Anterior cingulate cortex (tissue), 58 donors: ENCODE measurements at regions not wholly inside any gene's neighbourhood (a gene's known extent, or its start where the extent isn't known, plus 50 kb on each side); places are given as distances from the start of the nearest gene placed in this dataset.
A peak's percentile ranks its signal among the peaks of the same experiment; 100 is the strongest.

Experiments
- DNase-seq, 58 donors: peaks; one replicate each; lab custom pipeline; 2025; lab: John Stamatoyannopoulos, UW

DNA sequence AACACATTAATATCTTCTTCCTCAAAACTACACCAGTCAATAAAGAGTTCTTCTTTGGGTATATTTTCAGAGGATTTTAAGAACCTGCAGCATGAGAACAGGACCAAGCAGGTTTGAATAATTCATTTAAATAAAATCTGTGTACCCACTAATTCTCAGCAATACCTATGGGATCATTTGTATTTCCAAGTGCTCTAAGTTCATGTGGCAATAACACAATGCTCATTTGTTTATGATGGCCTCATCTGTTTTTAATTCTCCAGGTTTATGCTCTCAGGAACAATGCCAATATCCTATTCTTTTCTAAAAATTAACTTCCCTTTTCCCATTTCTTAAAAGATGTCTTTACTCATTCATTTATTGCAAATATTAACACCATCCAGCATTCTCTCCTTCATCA lies 264.7 kb downstream of the METTL4 start:
- no peak for DNase-seq

DNA sequence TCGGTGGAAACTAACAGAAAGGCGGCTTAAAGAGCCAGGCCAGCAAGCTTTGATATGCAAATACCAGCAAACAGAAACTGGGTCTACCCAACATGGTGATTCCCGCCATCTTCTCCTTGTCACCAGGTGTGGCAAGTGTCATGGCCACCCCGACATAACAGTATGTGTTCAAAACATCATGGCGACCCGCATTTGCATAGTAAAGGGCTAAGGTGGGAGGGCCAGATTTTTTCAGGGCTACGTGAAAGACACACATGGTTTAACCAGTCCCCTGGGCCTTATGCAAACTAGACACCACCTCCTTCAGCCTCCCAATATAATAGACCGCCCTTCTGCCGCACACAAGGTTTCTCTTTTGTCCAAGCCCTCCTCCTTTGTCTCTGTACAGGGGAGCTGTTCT lies 260.4 kb downstream of the METTL4 start:
- DNase-seq, result no peak

DNA sequence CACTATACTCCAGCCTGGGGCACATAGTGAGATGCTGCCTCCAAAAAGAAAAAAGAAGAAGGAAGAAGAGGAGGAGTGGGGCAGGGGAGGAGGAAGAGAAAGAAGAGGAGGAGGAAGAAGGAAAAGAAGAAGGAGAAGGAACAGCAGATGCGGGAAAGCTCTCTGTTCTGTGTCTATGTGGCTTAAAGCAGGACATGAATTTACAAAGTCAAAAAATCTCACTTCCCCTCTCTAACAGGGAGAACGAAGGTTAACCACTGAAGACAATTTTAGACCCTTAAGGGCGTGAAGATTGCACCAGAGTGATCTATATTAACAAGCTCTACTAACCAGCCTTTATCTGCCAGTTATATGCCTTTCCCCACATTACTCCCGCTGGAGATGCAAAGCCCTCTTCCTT lies 258.9 kb downstream of the METTL4 start:
- no peak for DNase-seq

DNA sequence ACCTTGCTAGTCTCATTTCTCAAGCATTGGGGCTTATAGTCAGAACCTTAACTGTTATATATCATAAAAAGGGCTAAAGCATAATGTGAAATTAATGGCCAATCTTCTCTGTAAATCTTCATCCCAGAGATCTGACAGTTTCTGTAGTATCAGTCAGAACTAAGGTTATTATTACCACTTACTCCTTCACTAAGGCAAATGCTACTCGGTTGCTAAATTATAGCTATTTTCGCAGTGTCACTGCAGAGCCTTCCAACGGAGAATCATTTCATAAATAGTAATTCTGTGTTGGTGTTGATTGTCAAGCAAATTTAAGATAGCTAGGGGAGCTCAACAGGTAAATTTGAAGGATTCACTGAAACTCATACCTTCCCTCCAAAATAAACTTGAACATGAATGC lies 258.0 kb downstream of the METTL4 start:
- DNase-seq, result no peak

DNA sequence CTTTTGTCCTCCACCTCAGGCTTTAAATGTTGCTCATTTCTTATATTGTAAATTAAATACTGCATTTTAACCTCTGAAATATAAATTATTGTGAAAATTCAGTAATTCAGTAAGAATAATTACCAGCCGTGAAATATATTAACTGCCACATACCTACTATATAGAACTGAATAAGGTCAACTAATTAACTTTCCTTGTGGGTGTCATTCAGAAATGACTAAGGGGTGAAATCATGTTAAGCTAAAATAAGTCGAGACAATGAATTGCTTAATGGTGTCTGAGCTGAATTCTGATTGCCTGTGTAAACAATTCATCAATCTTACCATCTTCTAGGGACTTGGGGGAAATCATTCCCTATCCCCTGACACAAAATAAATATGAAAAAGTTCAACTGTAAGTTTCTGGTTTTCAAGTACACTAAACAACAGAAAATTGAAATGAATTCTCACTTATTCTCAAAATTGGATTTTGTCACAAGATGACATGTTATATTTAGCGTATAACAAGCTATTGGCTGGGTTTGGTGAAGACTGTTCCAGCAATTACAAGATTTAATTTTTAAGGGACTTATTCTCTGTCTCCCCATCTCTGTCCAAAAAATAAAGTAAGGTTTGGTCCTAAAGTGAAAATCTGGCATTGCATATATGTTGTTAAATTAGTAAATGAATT lies 255.1 kb downstream of the METTL4 start:
- no peak for DNase-seq

DNA sequence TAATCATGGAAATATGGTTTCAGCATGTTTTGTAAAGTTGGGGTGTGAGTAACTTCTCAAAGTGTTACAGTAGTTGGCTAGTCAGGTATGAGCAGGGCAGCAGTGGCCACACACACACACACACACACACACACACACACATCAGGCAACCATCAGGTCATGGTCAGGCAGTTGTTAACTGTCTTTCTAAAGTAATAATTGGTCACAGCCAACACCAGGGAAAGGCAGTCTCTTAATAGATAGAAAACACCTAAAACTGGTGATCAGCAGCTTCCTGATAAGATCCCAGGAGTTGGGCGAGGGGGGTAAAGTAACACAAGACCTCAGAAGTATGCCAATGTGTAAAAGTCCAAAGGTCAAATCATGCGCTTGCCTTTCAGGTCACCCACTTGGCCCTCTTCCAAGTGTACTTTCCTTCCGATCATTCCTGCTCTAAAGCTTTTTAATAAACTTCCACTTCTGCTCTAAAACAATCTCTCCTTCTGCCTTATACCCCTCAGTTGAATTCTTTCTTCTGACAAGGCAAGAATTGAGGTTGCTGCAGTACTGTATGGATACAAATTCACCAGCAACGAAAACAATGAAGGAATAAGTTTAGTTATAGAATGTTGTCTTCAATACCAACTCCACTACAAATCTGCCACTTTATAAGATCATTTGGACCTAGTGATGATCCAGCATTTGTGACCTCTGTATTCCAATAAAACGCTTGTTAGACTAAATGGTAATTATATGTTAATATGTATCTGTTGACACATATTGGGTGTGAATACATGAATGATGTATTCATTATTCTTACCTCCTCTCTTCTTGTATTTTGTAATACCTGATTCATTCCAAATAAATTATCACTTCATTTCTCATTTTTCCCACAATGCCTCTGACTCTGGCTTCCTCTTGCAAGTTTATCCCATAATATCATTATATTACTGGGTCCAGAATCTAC lies 254.3 kb downstream of the METTL4 start:
- no peak for DNase-seq

DNA sequence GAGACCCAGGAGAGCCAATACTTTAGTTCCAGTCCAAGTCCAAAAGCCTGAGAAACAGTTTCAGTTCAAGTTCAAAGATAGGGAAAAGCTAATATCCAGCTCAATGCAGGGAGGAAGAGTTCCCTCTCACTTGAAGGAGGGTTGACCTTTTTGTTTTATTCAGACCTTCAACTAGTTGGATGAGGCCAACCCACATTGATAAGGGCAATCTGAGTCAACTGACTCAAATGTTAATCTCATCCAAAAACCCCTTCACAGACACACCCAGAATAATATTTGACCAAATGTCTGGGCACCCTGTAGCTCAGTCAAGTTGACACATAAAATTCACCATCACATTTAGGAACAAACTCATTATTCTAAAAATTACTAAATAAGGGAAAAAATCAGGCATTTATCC lies 246.8 kb downstream of the METTL4 start:
- DNase-seq, result no peak

DNA sequence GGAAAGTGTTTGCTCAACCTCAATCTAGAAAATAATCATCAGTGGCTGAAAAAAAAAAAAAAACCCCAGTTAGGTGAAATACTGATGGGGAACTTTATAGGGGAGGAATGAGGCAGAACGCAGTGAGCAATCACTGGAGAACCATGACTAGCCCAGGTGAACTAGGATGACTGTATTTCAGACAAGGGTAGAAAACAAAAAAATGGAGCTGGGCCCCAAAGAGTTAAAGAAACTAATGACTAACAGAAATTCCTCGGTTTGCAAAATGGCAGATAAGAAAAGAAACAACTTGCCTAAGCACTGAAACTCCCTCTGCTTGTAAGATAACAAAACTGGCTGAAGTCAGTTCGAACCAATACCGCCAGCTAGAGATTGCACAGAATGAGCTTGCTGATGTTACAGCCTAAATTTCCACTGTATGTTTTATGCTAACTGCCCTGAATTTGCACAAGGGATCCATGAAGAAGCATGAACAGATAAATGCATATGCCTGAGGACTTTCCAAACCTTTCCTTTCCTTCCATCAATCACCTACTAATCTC lies 245.9 kb downstream of the METTL4 start:
- no peak for DNase-seq

DNA sequence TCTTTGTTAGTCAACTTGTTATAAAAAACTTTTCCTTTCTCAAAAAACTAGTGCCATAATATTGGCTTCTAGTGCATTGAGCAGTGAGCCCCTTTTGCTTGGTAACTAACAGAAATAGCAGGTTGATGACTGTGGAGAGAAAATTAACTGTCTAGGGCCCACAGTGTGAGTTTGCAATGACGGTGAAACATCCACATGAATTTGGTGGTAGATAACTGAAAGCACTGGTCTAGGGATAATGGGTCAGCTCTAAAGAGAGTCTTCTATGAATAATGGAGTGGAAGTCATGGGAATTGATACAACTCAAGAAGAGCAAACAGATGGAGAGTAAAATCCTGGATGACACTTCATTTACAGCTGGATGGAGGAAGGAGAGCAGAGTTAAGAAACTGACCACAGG lies 245.4 kb downstream of the METTL4 start:
- DNase-seq, result no peak

DNA sequence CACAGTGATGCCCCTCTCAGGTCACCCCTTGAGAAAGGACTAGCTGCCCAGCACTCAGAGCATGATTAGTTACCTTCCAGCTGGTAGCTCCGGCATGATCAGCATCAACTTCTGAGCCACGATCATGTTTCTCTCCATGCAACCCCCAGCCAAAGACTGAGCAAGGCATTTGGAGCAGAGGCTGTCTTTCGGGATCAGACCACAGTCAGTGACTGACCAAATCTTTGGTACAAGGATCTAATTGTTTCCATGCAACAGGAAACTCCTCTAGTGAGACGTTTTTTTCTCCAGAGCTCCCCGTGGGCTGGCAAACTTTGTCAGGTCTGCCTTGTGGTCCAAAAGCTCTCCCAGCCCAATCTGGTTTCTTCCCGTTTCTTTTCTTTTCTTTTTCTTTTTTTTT lies 244.3 kb downstream of the METTL4 start:
- DNase-seq, result no peak

DNA sequence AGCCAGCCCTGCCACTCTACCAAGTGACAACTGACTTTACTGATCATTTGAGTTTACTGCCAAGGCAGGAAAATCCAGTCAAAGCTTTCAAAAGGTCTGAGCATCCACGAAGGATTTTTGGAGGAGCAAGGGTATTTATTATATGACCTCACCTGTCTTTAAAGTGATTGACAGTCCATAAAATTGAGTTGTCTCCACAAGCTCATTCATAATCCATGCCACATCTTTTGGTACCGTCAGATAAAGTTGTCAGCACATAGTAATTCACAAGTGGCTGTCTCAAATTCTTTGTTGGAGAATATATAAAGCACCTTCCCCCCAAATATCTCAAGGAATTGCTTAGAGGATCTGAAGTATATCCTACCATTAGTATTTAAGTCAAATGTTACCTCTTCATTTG lies 240.5 kb downstream of the METTL4 start:
- no peak for DNase-seq

DNA sequence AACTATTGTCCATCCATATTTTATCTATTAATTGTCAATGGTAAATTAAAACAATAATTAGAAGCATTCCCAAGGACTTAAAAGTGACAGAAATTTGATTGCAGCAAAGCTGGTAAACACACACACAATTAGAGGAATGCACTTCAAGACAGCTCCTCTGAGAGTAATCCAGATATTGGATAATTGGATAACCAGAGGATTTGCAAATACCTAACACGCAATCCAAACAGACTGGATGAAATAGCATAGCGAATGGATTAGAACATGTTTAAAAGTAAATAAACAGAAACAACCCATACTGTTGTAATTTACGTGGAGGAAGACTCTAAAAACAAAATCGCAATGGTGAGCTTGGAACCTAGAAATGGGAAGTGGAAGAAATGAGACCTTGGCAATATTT lies 239.8 kb downstream of the METTL4 start:
- DNase-seq, result no peak

DNA sequence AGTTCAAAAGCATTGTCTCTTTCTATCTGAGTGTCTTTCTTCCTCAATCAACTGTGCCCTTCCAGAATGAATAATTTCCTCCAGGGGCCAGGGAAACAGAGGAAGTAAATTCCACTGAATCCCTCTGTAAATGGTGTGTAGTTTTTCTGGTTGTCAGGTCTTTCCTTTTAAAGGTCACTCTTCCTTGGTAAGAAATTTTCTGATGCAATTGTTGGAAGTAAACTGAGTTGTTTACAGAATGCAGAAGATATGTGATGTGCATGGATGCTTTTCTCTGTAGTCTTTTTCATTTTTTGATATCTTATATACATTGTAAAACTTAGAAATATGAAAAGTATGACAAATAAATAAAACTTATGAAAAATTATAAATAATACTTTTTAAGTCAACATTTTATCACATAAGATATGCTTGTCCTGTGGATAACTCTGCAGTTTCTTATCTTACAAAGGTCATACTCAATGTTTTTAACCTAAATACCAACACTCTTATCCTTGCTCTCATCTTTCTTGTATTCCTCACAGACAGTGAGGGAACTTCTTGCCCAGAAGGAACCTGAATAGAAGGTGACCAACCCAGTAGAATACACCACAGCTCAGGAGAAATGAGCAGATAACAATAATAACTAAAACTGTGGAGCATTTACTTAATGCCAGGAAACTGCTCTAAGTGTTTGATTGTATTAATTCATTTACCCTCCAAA lies 234.5 kb downstream of the METTL4 start:
- DNase-seq, result no peak

DNA sequence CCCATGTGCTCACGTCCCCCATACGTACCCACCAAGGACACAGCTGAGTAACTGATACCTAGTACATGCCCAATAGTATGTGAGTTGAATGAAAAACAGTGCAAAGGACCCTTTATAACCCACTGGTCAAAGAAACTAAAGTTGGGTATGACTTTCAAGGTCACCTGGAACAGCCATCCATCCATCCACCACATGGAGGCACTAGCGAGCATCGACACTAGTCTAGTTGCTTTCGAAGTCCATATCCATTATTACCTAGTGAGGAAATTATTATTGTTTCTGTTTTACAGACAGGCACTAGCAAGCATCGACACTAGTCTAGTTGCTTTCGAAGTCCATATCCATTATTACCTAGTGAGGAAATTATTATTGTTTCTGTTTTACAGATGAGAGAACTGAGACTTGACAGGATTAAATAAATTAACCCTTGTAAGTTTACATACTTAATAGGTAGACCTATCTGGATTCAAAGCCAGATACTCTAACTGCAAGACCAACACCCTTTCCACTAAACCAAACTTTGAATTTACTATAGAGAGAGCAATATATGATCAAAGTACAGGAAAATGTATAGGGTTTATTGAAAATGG lies 233.7 kb downstream of the METTL4 start:
- DNase-seq, result peak in 1 of 58 donors; percentile 7

DNA sequence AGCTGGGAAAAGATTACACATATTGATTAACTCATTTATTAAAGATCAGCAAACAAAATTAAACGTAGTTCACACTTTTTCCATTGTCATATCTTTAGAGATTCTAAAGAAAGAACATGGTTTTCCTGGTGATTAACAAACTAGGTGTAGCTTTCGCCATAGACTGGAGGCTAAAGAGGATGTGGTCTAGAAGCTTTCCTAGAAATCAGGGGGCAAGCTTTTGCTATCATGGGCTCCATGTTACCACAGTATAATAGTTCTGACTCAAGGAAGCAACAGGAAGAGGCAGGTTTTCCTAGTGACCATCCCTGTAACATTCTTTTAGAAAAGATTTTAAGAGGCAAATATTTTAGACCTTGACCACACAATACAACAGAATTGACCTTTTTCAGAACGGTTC lies 232.7 kb downstream of the METTL4 start:
- no peak for DNase-seq

DNA sequence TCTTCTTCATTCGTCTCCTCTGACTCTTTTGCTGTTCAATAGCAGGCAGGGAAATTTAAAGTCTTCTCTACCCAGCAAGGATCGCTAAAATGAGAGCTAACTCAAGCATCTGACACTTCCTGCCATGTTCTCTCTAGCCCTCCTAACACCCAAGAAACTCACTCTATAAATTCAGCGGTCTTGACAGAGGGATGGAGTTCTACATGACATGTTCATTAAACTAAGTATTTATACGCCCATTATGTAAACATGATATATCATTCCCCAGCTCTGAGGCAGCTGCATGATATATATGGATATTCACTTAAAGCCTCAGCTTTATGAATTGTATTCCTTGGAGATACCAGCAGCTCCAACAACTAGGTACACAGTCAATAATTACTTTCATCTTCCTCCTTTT lies 231.0 kb downstream of the METTL4 start:
- DNase-seq, result no peak

DNA sequence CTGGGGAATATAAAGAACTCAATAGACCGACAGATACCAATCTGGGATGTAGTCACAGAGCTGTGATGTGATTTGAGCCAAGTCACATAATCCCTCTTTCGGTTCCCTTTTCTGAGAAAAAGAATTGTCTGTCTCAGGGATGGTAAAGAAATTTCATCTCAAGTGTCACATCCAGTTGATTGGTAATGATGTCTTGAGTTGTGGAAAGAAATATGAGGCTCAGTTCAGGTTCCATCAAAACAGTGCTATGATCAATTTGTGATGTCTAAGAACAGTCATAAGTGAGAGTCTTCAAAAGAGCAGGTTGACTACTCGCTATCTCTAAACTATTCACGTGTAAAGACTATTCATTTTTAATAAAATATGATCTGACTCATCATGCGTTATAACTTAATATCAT lies 223.3 kb downstream of the METTL4 start:
- DNase-seq, result no peak

DNA sequence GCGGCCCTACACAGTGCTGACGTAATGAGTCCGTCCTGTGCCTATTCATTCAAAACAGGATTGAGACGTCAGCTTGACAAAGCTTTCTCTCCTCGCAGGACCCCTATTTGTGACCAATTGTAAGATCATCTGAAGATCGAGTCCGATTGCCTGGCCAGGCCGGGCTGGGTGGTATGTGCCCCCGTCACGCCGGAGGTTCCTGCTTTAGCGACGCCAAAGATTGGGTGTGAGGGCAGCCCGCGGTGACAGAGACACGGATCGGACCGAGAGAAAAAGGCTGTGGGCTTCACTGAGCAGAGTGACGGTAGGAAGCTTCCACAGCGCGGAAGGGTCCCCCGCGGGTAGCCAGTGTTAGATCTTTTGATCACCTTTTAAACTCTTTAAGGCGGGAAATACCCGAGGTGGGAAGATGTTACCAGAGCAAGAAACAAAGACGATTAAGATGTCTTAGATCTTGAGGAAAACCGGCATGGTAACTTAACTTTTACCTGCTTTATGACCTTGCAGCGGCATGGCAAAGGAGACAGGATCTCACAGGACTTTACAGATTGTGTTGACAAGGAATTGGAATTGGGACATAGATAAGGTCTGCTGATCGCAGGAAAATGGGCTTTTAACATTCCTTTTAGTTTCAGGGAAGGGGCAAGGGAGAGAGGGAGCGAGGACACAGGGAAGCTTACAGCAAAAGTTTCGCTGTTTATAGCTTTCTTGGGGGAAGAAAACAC lies 220.0 kb downstream of the METTL4 start:
- DNase-seq, result no peak

DNA sequence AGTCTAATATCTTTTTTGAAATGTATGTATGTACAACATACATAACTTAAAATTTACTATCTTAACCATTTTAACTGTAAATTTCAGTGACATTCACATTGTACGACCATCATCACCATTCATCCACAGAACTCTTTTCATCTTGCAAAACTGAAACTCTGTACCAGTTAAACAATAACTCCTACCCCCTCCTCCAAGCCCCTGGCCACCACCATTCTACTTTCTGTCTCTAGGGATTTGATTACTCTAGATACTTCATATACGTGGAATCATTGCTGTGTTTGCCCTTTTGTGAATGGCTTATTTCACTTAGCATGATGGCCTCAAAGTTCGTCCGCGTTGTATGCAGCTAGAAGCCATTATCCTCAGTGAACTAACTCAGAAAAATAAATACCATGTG lies 217.0 kb downstream of the METTL4 start:
- no peak for DNase-seq

DNA sequence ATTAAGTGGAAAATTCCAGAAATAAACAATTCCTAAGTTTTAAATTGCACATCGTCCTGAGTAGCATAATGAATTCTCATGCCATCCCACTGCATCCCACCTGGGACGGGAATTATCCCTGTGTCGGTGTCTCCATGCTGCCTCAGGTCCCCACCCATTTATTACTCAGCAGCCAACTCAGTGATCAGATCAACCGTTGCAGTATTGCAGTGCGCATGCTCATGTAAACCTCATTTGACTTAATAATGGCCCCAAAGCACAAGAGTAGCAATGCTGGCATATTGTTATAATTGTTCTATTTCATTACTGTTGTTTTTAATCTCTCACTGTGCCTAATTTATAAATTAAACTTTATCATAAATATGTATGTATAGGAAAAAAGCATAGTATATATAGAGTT lies 214.4 kb downstream of the METTL4 start:
- no peak for DNase-seq
